IMR-90 (cell line): ENCODE measurements at regions not wholly inside any gene's neighbourhood (a gene's known extent, or its start where the extent isn't known, plus 50 kb on each side); places are given as distances from the start of the nearest gene placed in this dataset.

Experiments used
- ATAC-seq: fragments of 200-7000 bp; cut with Tn5 transposase; 2 replicates; pipeline ENCODE4 v1.9.1; 2020; ENCODE audit warnings: low read depth, mild to moderate bottlenecking, moderate library complexity
- BruUV-seq: library from RNA; stranded (reverse); fragments of 400-500 nt; replicated peaks from 2 replicates; lab custom pipeline; 2021; lab: Mats Ljungman, UMichigan
- CTCF ChIA-PET: fragments of 300-600 bp; formaldehyde crosslinking; extraction: SDS; loops from one replicate; lab custom pipeline; 2021; ENCODE audit warnings: antibody characterized with exemption; lab: Yijun Ruan, JAX
- POLR2A ChIA-PET: fragments of 300-600 bp; sonication (Branson Sonifier 250); formaldehyde crosslinking; loops from one replicate; lab custom pipeline; 2022; ENCODE audit warnings: antibody characterized with exemption; ENCODE audit not compliant: unreplicated experiment; lab: Charles Lee
- DNase-seq: peaks from one replicate; pipeline ENCODE4 v3.0.0; 2013
- H2AFZ ChIP-seq: replicated peaks from 2 replicates; pipeline ENCODE3; 2013; ENCODE audit warnings: low read length, mild to moderate bottlenecking; ENCODE audit not compliant: poor library complexity
- H2AK5ac ChIP-seq: 2 replicates; pipeline ENCODE4 v1.6.1; 2013; ENCODE audit warnings: low read depth, low read length, inconsistent platforms
- H2AK9ac ChIP-seq: replicated peaks from 2 replicates; pipeline ENCODE3; 2013; ENCODE audit warnings: mild to moderate bottlenecking, low read depth, low read length, moderate library complexity; ENCODE audit not compliant: poor library complexity
- H2BK120ac ChIP-seq: 2 replicates; pipeline ENCODE4 v1.6.1; 2013; ENCODE audit warnings: low read depth, low read length, inconsistent platforms
- H2BK15ac ChIP-seq: 3 replicates; pipeline ENCODE4 v1.6.1; 2013; ENCODE audit warnings: low read depth, low read length, inconsistent platforms
- H2BK20ac ChIP-seq: 2 replicates; pipeline ENCODE4 v1.6.1; 2013; ENCODE audit warnings: low read depth, mild to moderate bottlenecking, inconsistent platforms, low read length, moderate library complexity
- H2BK5ac ChIP-seq: 2 replicates; pipeline ENCODE4 v1.6.1; 2013; ENCODE audit warnings: mild to moderate bottlenecking, low read depth, low read length, inconsistent platforms; ENCODE audit not compliant: poor library complexity, severe bottlenecking
- H3K14ac ChIP-seq: replicated peaks from 2 replicates; pipeline ENCODE4 v1.6.1; 2013; ENCODE audit warnings: low read depth, low read length, inconsistent platforms
- H3K18ac ChIP-seq: 2 replicates; pipeline ENCODE4 v1.6.1; 2013; ENCODE audit warnings: low read depth, low read length, control low read depth
- H3K23ac ChIP-seq: 2 replicates; pipeline ENCODE4 v1.6.1; 2013; ENCODE audit warnings: low read depth, low read length, inconsistent platforms
- H3K27ac ChIP-seq: 2 replicates; pipeline ENCODE4 v1.5.1; 2013; ENCODE audit warnings: mild to moderate bottlenecking, control low read depth, low read length; ENCODE audit not compliant: insufficient read depth
- H3K27me3 ChIP-seq: 2 replicates; pipeline ENCODE4 v1.6.1; 2013; ENCODE audit warnings: low read length; ENCODE audit not compliant: control insufficient read depth, insufficient read depth
- H3K36me3 ChIP-seq: 2 replicates; pipeline ENCODE4 v1.6.1; 2013; ENCODE audit warnings: low read length, mixed read lengths; ENCODE audit not compliant: control insufficient read depth, insufficient read depth
- H3K4ac ChIP-seq: 2 replicates; pipeline ENCODE4 v1.6.1; 2013; ENCODE audit warnings: low read depth, low read length, inconsistent platforms
- H3K4me1 ChIP-seq: 2 replicates; pipeline ENCODE4 v1.6.1; 2013; ENCODE audit warnings: low read length, mixed read lengths; ENCODE audit not compliant: control insufficient read depth, insufficient read depth
- H3K4me2 ChIP-seq: 2 replicates; pipeline ENCODE4 v1.6.1; 2013; ENCODE audit warnings: low read depth, mild to moderate bottlenecking, control low read depth, low read length, moderate library complexity
- H3K4me3 ChIP-seq: 2 replicates; pipeline ENCODE4 v1.5.1; 2013; ENCODE audit warnings: low read depth, mild to moderate bottlenecking, control low read depth, low read length, moderate library complexity; ENCODE audit not compliant: insufficient read depth
- H3K56ac ChIP-seq: 2 replicates; pipeline ENCODE4 v1.6.1; 2013; ENCODE audit warnings: low read length, inconsistent platforms; ENCODE audit not compliant: insufficient read depth; ENCODE audit errors: extremely low read depth
- H3K79me1 ChIP-seq, 2 experiments: 2 replicates each; pipeline ENCODE4 v1.6.1; 2013; ENCODE audit warnings: low read length in 2 of 2, inconsistent platforms in 1 of 2, low read depth in 1 of 2
- H3K9ac ChIP-seq: 2 replicates; pipeline ENCODE4 v1.6.1; 2013; ENCODE audit warnings: low read depth, low read length, control low read depth
- H3K9me1 ChIP-seq: 2 replicates; pipeline ENCODE4 v1.6.1; 2013; ENCODE audit warnings: low read length, inconsistent platforms; ENCODE audit not compliant: insufficient read depth
- H3K9me3 ChIP-seq: 2 replicates; pipeline ENCODE4 v1.6.1; 2013; ENCODE audit warnings: low read length; ENCODE audit not compliant: control insufficient read depth, insufficient read depth
- H4K20me1 ChIP-seq: 2 replicates; pipeline ENCODE4 v1.6.1; 2013; ENCODE audit warnings: low read length, inconsistent platforms; ENCODE audit not compliant: insufficient read depth
- H4K5ac ChIP-seq: 2 replicates; pipeline ENCODE4 v1.6.1; 2013; ENCODE audit warnings: mild to moderate bottlenecking, low read depth, low read length, control low read depth
- H4K8ac ChIP-seq, 2 experiments: 2 replicates each; pipeline ENCODE4 v1.6.1; 2013; ENCODE audit warnings: low read depth in 2 of 2, low read length in 2 of 2, control low read depth in 1 of 2, inconsistent platforms in 1 of 2
- H4K91ac ChIP-seq: 2 replicates; pipeline ENCODE4 v1.6.1; 2013; ENCODE audit warnings: low read depth, low read length, inconsistent platforms; ENCODE audit not compliant: insufficient read depth
- MAFK ChIP-seq: IDR thresholded peaks from 2 replicates; pipeline ENCODE4 v1.6.1; 2012; ENCODE audit warnings: low read depth, low read length, improper control_type of control experiment
- MAZ ChIP-seq: IDR thresholded peaks from 2 replicates; pipeline ENCODE4 v1.6.1; 2012; ENCODE audit warnings: low read depth, mild to moderate bottlenecking, low read length, improper control_type of control experiment, moderate library complexity, borderline replicate concordance
- MXI1 ChIP-seq: IDR thresholded peaks from 2 replicates; pipeline ENCODE4 v1.6.1; 2012; ENCODE audit warnings: low read depth, mild to moderate bottlenecking, low read length, moderate library complexity, borderline replicate concordance
- NFE2L2 ChIP-seq: fragments of 150-350 bp; IDR thresholded peaks from 2 replicates; pipeline ENCODE4 v1.6.1; 2016; ENCODE audit warnings: low read depth, mild to moderate bottlenecking, low read length
- RFX5 ChIP-seq: IDR thresholded peaks from 2 replicates; pipeline ENCODE4 v1.8.0; 2012; ENCODE audit warnings: low read depth, mild to moderate bottlenecking, low read length, moderate library complexity
- SMC3 ChIP-seq: fragments of 150-350 bp; IDR thresholded peaks from 2 replicates; pipeline ENCODE4 v1.6.1; 2016; ENCODE audit warnings: low read depth, mild to moderate bottlenecking, antibody characterized with exemption, low read length, moderate library complexity
- WGBS, 2 experiments: methylation state at CpG; one replicate each; pipeline versions ENCODE4 v1.1.5 to v1.1.7; 2013; ENCODE audit warnings: missing lambda C conversion rate in 2 of 2; ENCODE audit not compliant: insufficient read length in 1 of 2; ENCODE audit errors: extremely low coverage in 2 of 2; 5-methylcytosine and 5-hydroxymethylcytosine counted together
- dilution Hi-C: fragments of 300-500 bp; cut with HindIII; formaldehyde crosslinking; loops from one replicate; pipeline ENCODE4 v1.14.3; 2018; ENCODE audit warnings: low sequenced_read_pairs; ENCODE audit not compliant: unreplicated experiment
- in situ Hi-C: fragments of 300-500 bp; cut with MboI; formaldehyde crosslinking; loops from 3 replicates; pipeline ENCODE4 v1.14.3; 2019; ENCODE audit warnings: low sequenced_read_pairs, inconsistent platforms, mixed read lengths
- intact Hi-C: fragments of 100-400 bp; cut with micrococcal nuclease; formaldehyde crosslinking; loops from 2 replicates; pipeline ENCODE4 v1.10.0; 2022

DNA sequence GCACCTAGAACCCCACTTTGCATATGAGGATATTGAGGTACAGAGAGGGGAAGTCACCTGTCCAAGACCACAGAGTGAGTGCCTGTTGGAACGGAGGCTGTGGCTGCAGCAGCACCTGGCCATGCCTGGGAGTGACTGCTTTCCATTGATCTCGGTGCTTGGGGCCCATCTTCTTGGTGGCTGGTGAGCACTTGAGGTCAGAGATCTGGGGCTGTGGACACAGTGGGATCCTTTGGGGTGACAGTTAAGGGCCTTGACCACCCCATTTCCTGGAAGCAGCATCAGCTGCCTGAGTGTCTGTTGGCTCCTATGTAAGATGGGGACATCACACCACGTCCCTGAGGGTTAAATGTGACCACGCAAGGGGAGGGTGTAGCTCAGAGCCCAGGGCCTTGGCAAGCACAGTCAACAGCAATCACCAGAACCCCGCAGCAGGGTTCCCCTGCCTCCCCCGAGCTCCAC is 111.7 kb downstream of the IRF8 start:
- Histone ChIP-seq H2BK120ac (no peak overlapping the region), H4K8ac (no peak overlapping the region), H3K4me2 (no peak overlapping the region), H4K5ac (no peak overlapping the region), H2BK5ac (no peak overlapping the region), H2BK15ac (no peak overlapping the region), H2AK5ac (no peak overlapping the region), H3K9ac (no peak overlapping the region), H3K9me1 (no peaks in the 10 kb centered on the region), H2AFZ (no peak overlapping the region), H4K20me1 (no peaks in the 10 kb centered on the region), H3K56ac (no peak overlapping the region), H3K27me3 (peaks cover 32% of the 10 kb centered on the region), H3K14ac (no peak overlapping the region), H3K27ac (no peak overlapping the region), H2BK20ac (no peak overlapping the region), H3K18ac (no peak overlapping the region), H3K4me1 (no peaks in the 10 kb centered on the region), H3K23ac (no peak overlapping the region), H3K4me3 (no peak overlapping the region), H3K36me3 (no peaks in the 10 kb centered on the region), H3K79me1 (no peaks in the 10 kb centered on the region), H3K9me3 (no peaks in the 10 kb centered on the region; the same call in 1 of the 2 replicates), H2AK9ac (no peak overlapping the region), H4K91ac (no peak overlapping the region), H3K4ac (no peak overlapping the region)
- in situ Hi-C loops = no loop called here
- ATAC-seq (no peak), DNase-seq (no peak)
- POLR2A ChIA-PET = no interaction called here
- dilution Hi-C loops = no loop called here
- CTCF ChIA-PET = no interaction called here
- WGBS, 2 experiments = 65% methylated on average over 4 of the region's 6 CpGs; no CpG with 5 or more reads in 1 of the 2 experiments
- intact Hi-C loops = no loop called here
- TF ChIP-seq NFE2L2 (no peak), MXI1 (no peak), SMC3 (no peak), RFX5 (no peak), MAZ (no peak), MAFK (no peak)
- BruUV-seq = no TSS peak
